ENCODE measurements at regions not wholly inside any gene's neighbourhood (a gene's known extent, or its start where the extent isn't known, plus 50 kb on each side); places are given as distances from the start of the nearest gene placed in this dataset.

DNA sequence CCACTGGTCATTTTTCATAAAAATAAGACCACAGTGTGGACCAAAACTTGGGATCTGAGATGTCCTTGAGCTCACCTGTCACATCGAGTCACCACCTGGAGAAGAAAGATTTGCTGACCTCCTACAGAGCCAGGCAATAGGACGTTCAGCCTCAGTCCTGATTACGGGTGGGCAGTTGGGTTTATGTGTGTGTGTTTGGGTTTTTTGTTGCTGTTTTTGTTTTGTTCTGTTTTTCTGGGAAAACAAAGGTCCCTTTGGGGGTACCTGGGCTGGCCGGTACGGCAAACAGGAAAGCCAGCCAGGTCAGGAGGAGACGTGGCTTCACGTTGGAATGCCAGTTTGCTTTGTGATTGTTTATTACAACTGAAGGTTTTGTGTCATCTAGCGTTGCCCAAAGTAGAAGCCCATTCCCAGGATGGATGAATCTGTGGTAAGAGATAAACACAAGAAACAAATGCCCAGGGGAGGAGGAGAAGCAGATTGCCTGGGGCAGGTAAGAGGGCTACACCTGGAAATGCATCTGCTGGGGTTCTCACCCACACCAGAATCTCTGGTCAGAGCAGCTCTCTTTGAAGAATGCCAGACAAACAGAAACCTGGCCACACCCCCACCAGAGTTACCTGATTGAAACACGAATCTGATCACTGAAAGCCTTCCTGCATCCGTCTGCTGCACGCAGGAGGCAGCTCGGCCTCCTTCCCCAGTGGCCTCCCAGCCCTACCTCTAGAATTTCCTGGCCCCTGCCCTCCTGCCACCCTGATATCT, 100.1 kb upstream of the DIO3 start:
- DNase-seq = no peak

DNA sequence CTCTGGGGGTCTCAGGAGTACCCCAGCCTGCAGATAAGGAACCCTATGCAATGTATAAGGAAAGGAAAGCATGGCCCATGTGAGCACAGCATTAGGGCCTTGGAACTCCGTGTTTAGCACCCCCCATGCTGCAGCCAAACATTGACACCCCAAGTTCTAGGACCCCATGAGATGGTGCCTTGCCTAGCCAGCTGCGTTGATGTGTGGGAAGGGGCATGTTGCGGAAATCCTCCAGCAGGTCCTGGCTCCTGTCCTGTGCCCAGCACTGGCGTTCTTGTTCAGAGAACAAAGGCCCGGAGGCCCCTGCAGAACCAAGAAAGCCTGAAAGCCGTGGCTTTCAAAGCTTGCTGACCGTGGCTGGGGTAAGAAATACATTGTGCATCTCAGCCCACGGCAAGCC, 99.4 kb upstream of the DIO3 start:
- no peak for DNase-seq

DNA sequence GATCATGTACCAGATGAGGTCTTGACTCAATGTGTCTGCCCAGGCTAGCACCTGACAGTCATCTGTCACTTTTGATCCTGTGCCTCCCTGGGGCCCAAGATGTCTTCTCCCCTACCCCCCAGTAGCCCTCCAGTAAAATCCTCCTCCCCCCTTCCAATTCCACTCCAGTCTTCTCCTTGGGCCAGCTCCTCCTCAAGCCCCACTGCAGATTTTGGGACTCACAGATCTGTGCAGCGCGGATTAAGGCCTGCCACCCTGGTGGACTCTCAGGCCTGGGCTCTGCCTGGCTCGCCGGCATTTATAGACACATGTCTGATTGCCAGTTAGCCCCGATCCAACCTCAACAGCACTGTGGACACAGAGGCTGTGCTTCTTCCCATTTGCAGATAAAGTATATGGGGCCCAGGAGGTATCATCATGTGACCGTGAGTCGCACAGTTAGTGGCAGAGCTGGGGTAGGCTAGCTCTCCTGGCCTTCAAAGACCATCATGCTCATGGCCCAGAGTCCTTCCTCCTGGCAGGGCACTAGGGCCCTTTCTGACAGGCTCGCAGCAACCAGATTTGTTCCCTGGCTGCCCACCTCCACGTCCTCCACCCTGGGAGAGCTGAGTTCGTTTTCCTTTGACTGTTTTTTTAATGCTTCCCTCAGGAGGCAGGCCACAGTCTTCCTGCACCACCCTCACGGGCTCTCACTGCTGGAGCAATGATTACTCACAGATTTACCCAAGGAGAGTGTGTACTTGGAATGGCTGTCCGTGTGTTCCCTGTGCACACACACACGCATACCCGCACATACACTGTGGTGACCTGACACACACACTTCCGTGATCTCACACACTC, 98.3 kb upstream of the DIO3 start:
- no peak for DNase-seq

DNA sequence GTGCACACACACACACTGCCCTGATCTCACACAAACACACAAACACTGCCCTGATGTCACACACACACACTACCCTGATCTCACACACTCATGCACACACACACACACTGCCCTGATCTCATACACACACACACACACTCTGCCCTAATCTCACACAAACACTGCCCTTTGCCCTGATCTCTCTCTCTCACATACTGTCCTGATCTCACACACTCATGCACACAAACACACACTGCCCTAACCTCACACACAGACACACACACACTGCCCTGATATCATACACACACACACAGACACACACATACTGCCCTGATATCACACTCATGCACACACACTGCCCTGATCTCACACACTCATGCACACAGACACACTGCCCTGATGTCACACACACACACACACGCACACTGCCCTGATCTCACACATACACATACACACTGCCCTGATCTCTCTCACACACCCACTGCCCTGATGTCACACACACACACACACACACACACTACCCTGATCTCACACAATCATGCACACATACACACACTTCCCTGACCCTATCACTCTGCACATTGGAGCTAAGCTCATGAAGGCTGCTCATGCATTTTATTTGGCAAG, 97.6 kb upstream of the DIO3 start:
- DNase-seq = no peak

DNA sequence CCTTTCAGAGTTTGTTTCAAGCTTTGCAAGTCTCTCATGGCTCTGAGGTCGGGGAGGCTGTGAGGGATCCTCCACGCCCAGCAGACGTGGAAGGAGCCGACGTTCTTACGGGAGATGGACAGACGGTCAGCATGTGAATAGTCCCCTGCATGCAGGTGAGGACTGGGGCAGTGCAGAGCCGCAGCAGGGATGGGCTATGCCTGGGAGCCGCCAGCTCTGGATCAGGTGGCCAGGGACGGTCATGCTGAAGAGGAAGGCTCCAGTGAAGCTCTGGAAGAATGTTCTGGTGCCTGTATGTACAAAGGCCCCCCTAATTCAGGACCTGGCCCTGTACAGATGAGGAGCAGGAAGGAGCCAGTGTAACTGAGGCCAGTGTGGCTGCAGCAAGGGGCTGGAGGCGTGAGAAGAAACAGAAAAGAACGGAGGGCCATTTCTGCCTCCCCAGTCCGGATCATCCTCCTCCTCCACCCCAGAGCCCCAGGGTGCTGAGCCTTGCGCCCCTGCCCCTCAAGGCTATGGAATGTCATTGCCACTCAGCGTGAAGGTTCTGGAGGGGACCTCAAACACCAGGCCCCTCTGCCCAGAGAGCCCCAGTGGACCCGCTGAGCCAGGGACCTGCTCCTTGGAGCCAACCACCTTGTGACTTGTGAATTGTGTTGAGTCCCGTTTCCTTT, 96.8 kb upstream of the DIO3 start:
- no peak for DNase-seq

DNA sequence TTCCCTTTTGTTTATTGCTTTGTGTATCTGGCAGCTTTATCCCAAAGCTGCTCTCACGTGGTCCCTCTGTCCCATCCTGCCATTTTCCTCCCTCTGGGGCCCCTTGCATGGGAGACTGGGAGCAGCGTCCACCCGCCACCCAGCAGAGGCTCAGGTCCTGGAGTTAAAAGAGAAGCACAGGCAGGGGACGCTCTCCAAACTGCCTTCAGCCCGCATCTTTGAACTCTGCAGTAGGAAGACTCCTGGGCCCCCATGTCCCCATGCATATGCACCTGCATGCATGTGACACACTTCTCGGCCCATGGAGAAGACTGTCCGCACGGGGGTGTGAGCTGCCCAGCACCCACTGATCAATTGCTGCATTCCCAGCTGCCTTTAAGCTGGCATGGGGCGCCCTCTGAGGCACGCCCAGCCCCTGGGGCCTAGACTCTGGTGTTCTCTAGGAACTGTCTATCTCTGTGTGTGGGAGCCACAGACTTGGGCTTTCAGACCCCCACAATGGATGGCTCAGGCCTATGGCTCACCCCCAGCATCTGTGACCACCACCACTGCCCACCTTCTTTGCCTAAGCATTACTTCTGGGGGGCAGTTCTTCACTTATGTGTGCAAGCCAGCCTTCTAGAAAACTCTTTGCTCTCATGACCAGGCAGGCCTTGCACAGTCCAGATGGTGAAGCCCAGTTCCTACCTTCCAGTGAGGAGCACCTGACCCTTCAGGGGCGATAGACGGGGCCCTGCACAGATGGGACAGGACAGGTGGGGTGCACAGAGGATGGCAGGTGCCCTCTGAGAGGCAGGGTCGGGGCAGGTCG, 96.1 kb upstream of the DIO3 start:
- no peak for DNase-seq

DNA sequence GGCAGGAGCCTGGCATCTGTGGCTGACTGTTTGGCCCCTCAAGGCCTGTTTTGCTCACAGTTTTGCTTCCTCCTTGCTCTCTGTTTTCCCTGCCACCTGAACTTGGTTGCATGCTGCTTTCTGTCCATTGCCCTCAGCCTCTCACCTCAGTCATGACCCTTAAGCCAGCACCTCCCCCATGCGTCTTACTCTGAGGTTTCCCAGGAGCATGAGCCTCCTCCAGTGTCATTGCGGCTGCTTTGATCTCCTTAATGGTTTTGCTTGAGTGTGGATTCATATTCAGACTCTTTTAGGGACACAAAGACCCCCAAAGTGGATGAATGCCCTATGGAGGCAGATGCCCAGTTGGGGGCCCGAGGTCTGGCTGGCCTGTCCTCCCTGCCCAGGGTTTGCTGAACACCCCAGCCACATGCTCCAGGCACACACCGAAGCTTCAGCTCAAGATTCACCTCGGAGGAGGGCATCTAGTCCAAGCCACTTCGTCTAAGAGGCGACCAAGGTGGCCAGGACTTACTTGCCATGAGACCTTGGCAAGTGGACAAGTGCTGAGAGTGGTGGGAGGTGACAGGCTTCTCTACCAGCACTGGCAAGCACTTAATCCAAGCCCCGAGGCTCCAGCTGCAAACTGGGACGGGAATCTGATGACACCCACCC, 95.4 kb upstream of the DIO3 start:
- no peak for DNase-seq

DNA sequence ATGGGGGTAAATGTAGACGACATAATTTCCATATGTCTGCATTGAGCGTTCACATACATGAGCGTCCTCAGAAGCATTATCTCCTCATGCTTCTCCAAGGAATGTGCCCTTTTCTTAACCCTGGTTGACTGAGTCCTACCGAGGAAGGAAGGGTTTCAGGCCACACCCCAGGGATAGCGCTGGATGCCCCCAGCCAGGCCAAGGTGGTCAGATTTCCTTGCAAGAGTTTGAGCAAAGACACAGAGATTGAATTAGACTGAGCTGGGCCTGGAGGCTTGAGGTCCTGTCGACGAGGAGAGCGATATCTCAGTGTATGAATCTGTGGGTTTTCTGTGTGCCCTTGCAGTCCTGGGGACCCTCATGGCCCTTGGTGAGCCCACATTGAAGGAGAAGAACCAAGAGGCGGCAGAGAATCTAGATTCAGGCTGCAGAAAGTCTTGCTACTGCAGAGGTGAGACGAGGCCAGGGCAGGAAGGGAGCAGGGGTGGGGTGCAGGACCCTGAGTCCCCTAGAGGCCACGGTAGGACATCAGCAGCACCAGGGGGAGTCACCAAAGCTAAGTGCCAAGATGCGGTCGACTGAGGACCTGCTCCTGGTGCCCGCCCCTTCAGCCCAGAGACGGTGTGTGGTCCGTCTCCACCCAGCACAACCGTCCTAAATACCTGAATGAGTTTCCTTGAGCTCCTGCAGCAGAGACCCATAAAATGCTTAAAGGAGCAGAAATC, 94.7 kb upstream of the DIO3 start:
- no peak for DNase-seq

DNA sequence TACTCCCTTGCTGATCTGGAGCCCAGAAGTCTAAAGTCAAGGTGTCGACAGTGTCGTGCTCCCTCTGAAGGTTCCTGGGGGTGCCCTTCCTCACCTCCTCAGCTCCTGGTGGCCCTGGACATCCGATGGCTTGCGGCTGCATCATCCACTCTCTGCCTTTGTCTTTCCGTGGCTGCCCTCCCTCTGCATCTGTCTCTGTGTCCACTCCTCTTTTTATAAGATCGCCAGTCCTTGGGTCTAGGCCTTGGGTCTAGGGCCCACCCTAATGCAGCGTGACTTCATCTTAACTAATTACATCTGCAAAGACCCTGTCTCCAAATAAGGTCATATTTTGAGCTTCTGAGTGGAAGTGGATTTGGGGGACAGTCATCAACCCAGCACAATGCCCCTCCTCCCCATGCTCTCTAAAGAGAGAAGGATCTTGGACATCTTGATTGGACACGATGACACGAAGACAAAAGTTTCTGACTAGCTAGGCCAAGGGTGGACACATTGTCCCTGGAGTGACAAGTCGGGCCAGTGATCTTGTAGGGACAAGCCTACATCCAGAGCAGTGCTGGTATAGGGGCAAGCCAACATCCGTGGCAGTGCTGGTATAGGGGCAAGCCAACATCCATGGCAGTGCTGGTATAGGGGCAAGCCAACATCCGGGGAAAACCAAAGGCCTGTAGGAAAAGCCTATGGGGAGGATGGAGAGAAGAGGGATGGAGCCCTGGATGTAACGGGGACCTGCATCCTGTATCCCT, 93.9 kb upstream of the DIO3 start:
- no peak for DNase-seq

DNA sequence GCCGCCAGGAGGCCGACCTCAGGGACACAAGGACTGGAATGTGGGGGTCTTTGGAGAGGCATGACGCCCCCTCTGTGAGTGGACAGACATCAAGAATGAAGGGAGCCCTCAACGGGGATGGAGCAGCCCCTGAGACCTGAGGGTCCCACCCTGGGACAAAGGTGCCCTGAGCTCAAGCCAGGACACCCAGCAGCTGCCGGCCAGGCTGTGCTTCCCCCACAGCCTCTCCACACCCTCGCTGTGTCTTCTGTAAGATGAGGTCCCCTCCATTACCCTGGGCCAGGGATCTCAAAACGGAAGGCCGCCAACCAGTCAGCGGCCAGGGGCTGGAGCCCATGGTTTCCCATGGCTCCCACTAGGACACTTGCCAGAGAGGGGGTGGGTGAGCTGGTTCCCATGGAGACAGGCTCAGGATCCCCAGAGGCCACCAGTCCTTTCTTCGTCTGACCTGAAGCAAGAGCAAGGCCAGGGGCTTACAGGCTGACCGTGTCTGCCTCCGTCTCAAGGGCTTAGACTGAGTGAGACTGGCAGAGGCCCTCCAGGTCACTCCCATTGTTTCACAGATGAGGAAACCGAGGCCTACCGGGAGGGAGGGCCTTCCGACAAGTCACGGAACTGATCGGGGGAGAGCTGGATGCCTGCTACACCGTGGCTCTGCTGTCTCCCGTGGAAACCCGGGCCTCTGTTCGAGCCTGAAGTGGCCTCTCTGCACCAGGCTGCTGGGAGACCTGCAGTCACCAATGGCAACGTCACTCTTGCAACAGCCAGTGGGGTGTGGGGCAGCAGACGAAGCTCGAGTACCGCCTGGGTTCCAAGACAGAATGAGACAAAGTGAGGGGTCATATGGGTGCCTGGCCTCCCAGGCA, 91.7 kb upstream of the DIO3 start:
- no peak for DNase-seq

DNA sequence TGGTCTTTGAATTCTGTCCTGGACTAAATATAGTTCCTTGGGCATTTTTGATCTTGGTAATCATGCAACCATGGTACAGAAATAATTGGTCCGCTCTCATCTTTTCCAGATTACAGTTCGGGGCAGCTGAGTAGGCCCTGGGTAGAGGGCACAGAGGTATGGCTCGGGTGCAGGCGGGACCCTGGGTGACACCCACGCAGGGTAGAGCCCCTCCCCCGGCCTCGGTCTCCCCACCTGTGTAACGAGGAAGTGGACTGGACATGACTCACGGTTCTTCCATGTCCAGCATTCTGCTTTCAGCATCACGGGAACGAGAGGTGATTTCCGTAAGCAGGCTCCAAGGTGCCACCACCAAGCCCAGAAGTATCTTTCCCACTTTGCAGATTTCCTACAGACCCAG, 91.0 kb upstream of the DIO3 start:
- no peak for DNase-seq

DNA sequence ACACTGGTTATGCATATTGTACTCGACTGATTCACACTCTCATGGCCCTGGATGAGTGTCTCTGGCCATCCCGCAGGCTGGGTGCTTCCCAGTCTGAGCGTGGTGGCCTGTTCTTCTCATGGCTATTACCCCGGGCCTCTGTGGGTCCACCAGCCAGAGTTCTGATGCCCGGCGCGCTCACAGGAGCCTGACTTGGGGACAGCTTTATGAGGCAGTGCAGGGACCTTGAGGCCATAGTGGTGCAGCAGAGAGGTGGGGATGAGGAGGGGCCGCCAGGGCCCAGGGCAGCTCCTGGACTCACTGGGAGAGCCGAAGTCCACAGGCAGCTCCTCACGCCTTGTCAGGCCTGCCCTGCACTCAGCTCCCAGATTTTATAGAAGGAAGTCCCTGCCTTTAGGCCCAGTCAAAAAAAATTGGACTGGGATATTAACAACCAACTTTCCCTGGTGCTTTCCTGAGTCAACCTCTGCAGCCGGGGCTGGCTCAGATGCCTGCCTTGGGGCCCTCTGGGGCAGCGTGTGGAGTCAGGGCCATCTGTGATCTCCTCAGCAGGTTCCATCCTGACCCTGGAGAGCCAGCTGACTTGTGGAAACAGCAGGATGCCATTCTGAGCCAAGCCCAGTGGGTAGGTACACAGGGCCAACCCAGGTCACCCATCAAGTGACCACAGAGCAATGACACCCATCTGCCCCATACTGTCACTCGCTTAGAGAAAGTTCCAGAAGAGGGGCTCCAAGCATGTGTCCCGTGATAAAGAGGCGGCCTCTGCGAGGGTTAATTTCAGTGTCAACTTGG, 89.4 kb upstream of the DIO3 start:
- DNase-seq = no peak

DNA sequence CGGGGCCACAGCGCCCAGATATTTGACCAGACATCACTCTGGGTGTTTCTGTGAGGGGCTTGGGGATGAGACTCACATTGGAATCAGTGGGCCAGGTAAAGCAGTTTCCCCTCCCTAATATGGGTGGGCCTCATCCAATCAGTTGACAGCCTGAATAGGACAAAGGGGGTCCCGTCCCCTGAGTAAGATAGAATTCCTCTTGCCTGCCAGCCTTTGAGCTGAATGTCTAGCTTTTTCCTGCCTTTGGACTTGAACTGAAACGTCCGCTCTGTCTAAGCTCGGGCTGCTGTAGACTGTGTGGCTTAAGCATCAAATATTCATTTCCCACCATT, 88.8 kb upstream of the DIO3 start:
- DNase-seq = no peak

DNA sequence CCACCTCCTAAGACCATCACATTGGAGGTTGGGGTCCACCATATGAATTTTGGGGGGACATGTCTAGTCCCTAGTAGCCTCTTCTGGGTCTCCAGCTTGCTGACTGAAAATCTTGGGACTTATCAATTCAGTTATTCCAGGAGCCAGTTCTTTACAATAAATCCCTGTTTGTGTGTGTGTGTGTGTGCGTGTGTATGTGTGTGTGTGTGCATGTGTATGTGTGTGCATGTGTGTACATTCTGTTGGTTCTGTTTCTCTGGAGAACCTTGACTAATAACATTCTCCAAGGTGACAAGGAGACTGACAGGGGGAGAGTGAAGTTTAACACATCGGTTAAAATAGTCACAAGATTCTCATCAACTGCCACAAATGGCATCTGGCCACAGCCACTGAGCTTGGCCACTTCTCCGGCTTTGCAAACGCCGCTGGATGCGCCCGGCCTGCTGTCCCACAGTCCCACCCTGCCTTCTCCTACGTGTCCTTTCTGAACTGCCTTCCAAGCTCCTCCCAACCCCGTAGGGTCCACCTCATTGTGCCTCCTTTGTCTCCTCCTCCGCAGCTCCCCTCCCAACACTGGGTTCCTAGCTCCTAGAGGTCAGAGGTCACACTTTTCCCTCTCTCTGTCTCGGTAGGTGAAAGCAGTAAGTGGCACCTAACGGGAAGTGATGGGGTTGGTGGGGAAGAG, 88.1 kb upstream of the DIO3 start:
- no peak for DNase-seq

DNA sequence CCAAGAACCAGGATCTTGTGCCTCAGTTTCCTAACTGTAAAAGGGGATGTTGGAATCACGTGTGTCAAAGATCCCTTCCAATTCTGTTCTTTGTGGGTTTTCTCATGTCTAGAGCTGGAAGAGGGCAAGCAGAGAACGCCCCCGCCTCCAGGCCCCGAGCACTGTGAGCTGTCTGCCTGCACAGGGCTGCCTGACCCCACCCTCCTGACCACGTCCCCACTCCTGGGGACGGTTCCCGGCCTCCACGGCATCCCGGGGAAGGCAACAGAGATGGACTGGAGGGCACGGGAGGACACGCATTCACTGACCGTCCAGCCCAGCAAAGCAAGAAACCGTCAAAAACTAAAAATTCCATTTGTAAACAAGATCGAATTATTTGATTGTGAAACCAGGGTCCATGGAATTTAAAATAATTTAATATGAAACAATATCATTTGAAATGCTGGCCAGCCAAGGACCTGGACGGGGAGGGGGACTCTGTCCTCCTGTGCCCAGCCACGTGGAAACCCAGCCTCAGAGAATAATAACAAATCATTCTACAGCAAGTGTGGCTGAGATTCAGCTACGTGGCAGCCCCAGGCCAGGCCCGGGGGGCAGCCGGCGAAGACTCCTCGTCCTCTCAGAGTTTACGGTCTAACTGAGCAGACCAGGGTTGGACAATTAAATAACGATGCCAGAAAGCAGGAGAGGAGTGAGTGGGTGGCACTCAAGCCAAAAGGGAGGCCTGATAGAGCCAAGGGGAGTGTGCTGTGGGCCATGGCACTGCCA, 87.3 kb upstream of the DIO3 start:
- no peak for DNase-seq

DNA sequence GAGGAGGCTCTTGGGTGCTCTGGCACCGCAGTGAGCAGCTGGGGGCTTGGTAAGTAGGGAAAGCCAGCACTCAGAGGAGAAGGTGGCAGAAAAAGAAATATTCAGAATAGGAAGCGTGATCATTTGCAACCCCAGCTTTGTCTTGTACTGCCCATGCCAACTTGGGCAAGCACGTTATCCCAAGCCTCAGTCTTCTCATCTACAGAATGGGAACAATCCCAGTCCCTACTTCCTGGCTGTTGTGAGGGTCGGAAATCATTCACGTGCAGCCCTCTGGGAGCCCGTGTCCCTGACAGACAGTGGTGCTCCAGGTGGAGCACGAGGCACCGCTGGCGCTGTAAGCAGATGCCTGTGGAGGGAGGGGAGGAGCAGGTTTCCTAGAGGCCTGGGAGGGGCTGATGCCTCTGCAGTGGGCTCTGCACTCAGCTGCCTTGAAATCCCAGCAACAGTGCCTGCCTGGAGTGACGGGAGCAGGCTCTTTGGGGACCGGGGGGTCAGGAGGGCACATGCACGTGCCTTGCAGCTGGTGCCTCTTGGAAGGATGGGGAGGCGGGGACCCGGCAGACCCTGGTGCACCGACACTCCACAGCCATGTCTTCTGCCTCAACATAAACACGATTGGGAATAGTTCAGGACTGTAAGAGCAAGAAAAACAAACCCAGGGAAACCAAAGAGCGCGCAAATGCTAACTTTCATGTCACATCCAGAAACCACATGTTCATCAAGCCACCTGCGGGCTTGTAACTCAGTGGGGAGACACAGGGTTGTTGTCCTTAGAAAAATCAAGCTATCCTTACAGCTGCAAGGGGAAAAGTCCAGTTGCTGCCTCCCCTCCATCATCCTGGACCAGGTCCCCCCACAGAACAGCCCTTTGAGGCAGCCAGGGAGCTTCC, 86.5 kb upstream of the DIO3 start:
- DNase-seq = no peak
